C4-2B (cell line): ENCODE measurements at regions not wholly inside any gene's neighbourhood (a gene's known extent, or its start where the extent isn't known, plus 50 kb on each side); places are given as distances from the start of the nearest gene placed in this dataset.

Experiments
- CTCF ChIP-seq: fragments of 450-650 bp; conservative IDR thresholded peaks from 2 replicates; pipeline ENCODE4 v1.5.1; 2017; ENCODE audit warnings: mild to moderate bottlenecking
- ZFX ChIP-seq: fragments of 450-650 bp; IDR thresholded peaks from 2 replicates; pipeline ENCODE4 v1.6.1; 2017

GRCh38 chr16:51900221-51900780, 646.6 kb downstream of the TOX3 start:
- TF ChIP-seq CTCF (no peak), ZFX (no peak)
